Cardiac fibroblast (primary cell): ENCODE measurements at regions not wholly inside any gene's neighbourhood (a gene's known extent, or its start where the extent isn't known, plus 50 kb on each side); places are given as distances from the start of the nearest gene placed in this dataset.

ENCODE experiments used
- DNase-seq, 2 donors: peaks; one replicate each; pipeline versions ENCODE4 v3.0.0 to v3.0.0-alpha.2; 2010; ENCODE audit warnings: low read depth in 2 of 2
- H3K4me3 ChIP-seq, 2 donors: replicated peaks in 1 of 2; 1 replicate in 1 of 2; 2 replicates in 1 of 2; pipeline ENCODE4 v1.5.1; 2011; ENCODE audit warnings: low read depth in 2 of 2, low read length in 2 of 2, mild to moderate bottlenecking in 2 of 2, moderate library complexity in 1 of 2
- CTCF ChIP-seq: IDR thresholded peaks from one replicate; pipeline ENCODE4 v1.5.1; 2011; ENCODE audit warnings: low read depth, mild to moderate bottlenecking, low read length, inconsistent platforms

GRCh38 chr2:221323513-221323912, 248.6 kb downstream of the EPHA4 start:
- no peak overlapping the region for H3K4me3 ChIP-seq
- DNase-seq: no peak
- TF ChIP-seq CTCF: no peak

GRCh38 chr2:221330436-221330835, 241.7 kb downstream of the EPHA4 start:
- no peak overlapping the region for H3K4me3 ChIP-seq
- DNase-seq: no peak
- no peak for TF ChIP-seq CTCF

- TF ChIP-seq CTCF: no peak
- DNase-seq: no peak
- no peak overlapping the region for H3K4me3 ChIP-seq
These were observed 237.5 kb downstream of the EPHA4 start for GRCh38 chr2:221334481-221335218.

- H3K4me3 ChIP-seq: no peak overlapping the region
- DNase-seq: no peak
- no peak for TF ChIP-seq CTCF
These were observed 236.8 kb downstream of the EPHA4 start for GRCh38 chr2:221335219-221335752.

- DNase-seq: no peak
- no peak for TF ChIP-seq CTCF
- no peak overlapping the region for H3K4me3 ChIP-seq
These were observed 235.1 kb downstream of the EPHA4 start for GRCh38 chr2:221336967-221337366.

- no peak for DNase-seq
- TF ChIP-seq CTCF: no peak
- no peak overlapping the region for H3K4me3 ChIP-seq
These were observed 234.0 kb downstream of the EPHA4 start for GRCh38 chr2:221337957-221338685.
